ENCODE measurements at regions not wholly inside any gene's neighbourhood (a gene's known extent, or its start where the extent isn't known, plus 50 kb on each side); places are given as distances from the start of the nearest gene placed in this dataset.

- no peak for DNase-seq
- Mint-ChIP-seq H3K4me1 (no peaks in the 10 kb centered on the region), H3K4me3 (no peak overlapping the region), H3K27me3 (ENCODE audit: low read depth in 3 of 3) (peaks cover 0 to 2% (median 1%) of the 10 kb centered on the region in 3 donors), H3K9me3 (peaks cover 0 to 10% (median 2%) of the 10 kb centered on the region in 7 donors), H3K27ac (no peak overlapping the region), H3K36me3 (no peaks in the 10 kb centered on the region)
- no peaks in the 10 kb centered on the region for H3K79me2 ChIP-seq (ENCODE audit: insufficient read depth, low read length)
- no peaks in the 10 kb centered on the region for H4K20me1 ChIP-seq (ENCODE audit: insufficient read depth, low read length)
- H3K4me2 ChIP-seq (replicated peaks; ENCODE audit: extremely low read depth, low read length, poor library complexity, severe bottlenecking), result no peak overlapping the region
- TF ChIP-seq CTCF (IDR thresholded peaks at IDR 0.05), result no peak
- no peak overlapping the region for H3K4me3 ChIP-seq (replicated peaks in 1 of 3; ENCODE audit: low read depth in 2 of 3, low read length in 3 of 3)
- WGBS (ENCODE audit: insufficient coverage), result 79% methylated on average over 17 of the region's 17 CpGs
- no peak overlapping the region for H3K27ac ChIP-seq (ENCODE audit: low read depth in 1 of 2, low read length in 2 of 2)
- H3K27me3 ChIP-seq (ENCODE audit: control insufficient read depth in 2 of 2, insufficient read depth in 2 of 2, low read length in 2 of 2), result no peaks in the 10 kb centered on the region
- no peak overlapping the region for H3K9ac ChIP-seq (ENCODE audit: insufficient read depth, low read length, poor library complexity, severe bottlenecking)
- no peaks in the 10 kb centered on the region for H3K4me1 ChIP-seq (ENCODE audit: control insufficient read depth in 1 of 2, insufficient read depth in 2 of 2, low read length in 2 of 2)
- peaks cover 0 to 12% of the 10 kb centered on the region in 2 donors for H3K9me3 ChIP-seq (replicated peaks in 1 of 2; ENCODE audit: control insufficient read depth in 1 of 2, insufficient read depth in 1 of 2, low read length in 2 of 2)
- no peaks in the 10 kb centered on the region for H3K36me3 ChIP-seq (replicated peaks in 1 of 2; ENCODE audit: control insufficient read depth in 1 of 2, insufficient read depth in 2 of 2, low read length in 2 of 2)
- intact Hi-C loops (cut with micrococcal nuclease), result no loop called here
- H2AFZ ChIP-seq (ENCODE audit: insufficient read depth, low read depth, low read length, poor library complexity, severe bottlenecking), result no peak overlapping the region
These were observed 50.1 kb upstream of the SMOC2 start for GRCh38 chr6:168390749-168391420.
